ENCODE measurements at regions not wholly inside any gene's neighbourhood (a gene's known extent, or its start where the extent isn't known, plus 50 kb on each side); places are given as distances from the start of the nearest gene placed in this dataset.

DNA sequence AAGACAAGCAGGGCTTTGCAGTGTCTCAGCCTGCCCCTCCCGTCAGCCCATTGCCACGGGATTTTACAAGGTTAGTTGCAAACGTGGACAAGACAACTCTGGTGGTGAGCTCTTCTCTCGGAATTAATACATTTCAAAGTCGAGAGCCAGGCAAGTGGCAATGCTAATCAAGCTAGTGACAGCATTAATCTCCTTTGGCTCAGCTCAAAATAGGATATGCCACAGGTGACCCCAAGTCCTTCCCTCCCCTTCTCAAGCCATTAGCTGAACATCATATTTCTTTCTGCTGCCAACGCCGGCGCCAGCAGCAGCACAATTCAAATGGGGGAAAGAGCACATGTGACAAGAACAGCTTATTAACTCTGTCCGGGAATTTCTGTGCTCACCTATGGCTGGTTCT is 190.1 kb downstream of the ATPSCKMT start:
- Histone ChIP-seq H3K27me3 (ENCODE audit: control insufficient read depth, insufficient read depth, low read length) (peaks cover 3% of the 10 kb centered on the region; the same call in 1 of the 2 replicates), H3K36me3 (ENCODE audit: control insufficient read depth, insufficient read depth, low read length) (no peaks in the 10 kb centered on the region), H3K4me3 (ENCODE audit: low read depth, low read length) (no peak overlapping the region)
- TF ChIP-seq, protein P1, sequence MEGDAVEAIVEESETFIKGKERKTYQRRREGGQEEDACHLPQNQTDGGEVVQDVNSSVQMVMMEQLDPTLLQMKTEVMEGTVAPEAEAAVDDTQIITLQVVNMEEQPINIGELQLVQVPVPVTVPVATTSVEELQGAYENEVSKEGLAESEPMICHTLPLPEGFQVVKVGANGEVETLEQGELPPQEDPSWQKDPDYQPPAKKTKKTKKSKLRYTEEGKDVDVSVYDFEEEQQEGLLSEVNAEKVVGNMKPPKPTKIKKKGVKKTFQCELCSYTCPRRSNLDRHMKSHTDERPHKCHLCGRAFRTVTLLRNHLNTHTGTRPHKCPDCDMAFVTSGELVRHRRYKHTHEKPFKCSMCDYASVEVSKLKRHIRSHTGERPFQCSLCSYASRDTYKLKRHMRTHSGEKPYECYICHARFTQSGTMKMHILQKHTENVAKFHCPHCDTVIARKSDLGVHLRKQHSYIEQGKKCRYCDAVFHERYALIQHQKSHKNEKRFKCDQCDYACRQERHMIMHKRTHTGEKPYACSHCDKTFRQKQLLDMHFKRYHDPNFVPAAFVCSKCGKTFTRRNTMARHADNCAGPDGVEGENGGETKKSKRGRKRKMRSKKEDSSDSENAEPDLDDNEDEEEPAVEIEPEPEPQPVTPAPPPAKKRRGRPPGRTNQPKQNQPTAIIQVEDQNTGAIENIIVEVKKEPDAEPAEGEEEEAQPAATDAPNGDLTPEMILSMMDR (IDR thresholded peaks at IDR 0.05; ENCODE audit: insufficient read depth, low read depth, low read length): no peak
- CTCF ChIA-PET: interaction anchor here (1.0 to 1.7 kb wide), 3 partner anchors 10 to 225 kb away, joined by 3 to 6 read pairs (median 3); no protein-coding TSS in a partner anchor
- DNase-seq (ENCODE audit: low read depth): no peak
- POLR2A ChIA-PET: no interaction called here

DNA sequence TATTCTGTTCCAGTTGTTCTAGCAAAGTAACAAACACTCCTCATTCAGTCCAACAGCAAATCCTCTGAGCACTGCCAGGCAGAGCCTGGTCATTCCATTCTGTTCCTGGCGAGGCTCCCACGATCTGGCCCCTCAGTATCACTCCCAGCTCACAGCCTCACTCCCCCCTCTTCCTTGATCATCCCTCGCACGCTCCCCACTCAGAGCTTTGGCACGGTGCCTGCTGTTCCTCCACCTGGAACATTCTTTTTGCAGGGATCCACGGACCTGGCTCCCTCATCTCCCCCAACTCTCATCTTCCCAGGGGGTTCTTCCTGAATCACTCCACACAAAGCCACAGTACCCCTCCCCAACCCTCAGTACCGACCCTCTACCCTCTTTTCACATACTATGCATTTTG is 192.3 kb downstream of the ATPSCKMT start:
- Histone ChIP-seq H3K36me3 (ENCODE audit: control insufficient read depth, insufficient read depth, low read length) (no peaks in the 10 kb centered on the region), H3K4me3 (ENCODE audit: low read depth, low read length) (no peak overlapping the region), H3K27me3 (ENCODE audit: control insufficient read depth, insufficient read depth, low read length) (peaks cover 3% of the 10 kb centered on the region; the same call in 1 of the 2 replicates)
- no peak for DNase-seq (ENCODE audit: low read depth)
- TF ChIP-seq, protein P1 (IDR thresholded peaks at IDR 0.05; ENCODE audit: insufficient read depth, low read depth, low read length): no peak
- CTCF ChIA-PET: interaction anchor here (1.3 kb wide), 1 partner anchor 9 kb away, joined by 4 read pairs; no protein-coding TSS in a partner anchor
- POLR2A ChIA-PET: no interaction called here

- peaks cover 3% of the 10 kb centered on the region; the same call in 1 of the 2 replicates for H3K27me3 ChIP-seq (ENCODE audit: control insufficient read depth, insufficient read depth, low read length)
- H3K36me3 ChIP-seq (ENCODE audit: control insufficient read depth, insufficient read depth, low read length): no peaks in the 10 kb centered on the region
- ChIA-PET POLR2A (no interaction called here), CTCF (interaction anchor here (1.3 kb wide), 1 partner anchor 10 kb away, joined by 4 read pairs; no protein-coding TSS in a partner anchor)
- TF ChIP-seq, protein P1 (IDR thresholded peaks at IDR 0.05; ENCODE audit: insufficient read depth, low read depth, low read length): no peak
- no peak for DNase-seq (ENCODE audit: low read depth)
- H3K4me3 ChIP-seq (ENCODE audit: low read depth, low read length): no peak overlapping the region
Measured at GRCh38 chr5:10056228-10056760, 193.4 kb downstream of the ATPSCKMT start.

- ChIA-PET POLR2A (interaction anchor here (0.9 to 1.0 kb wide), 2 partner anchors 22 to 502 kb away, joined by 3 read pairs; no protein-coding TSS in a partner anchor), CTCF (interaction anchor here (1.0 to 1.4 kb wide), 3 partner anchors 9 to 22 kb away, joined by 3 to 4 read pairs (median 3); no protein-coding TSS in a partner anchor)
- Histone ChIP-seq H3K4me3 (ENCODE audit: low read depth, low read length) (no peak overlapping the region), H3K36me3 (ENCODE audit: control insufficient read depth, insufficient read depth, low read length) (no peaks in the 10 kb centered on the region), H3K27me3 (ENCODE audit: control insufficient read depth, insufficient read depth, low read length) (no peaks in the 10 kb centered on the region)
- peak; percentile 74 for DNase-seq (ENCODE audit: low read depth)
- TF ChIP-seq, protein P1 (IDR thresholded peaks at IDR 0.05; ENCODE audit: insufficient read depth, low read depth, low read length): no peak
Measured at GRCh38 chr5:10049858-10050455, 199.7 kb downstream of the ATPSCKMT start.

- POLR2A ChIA-PET: no interaction called here
- DNase-seq (ENCODE audit: low read depth): no peak
Measured at GRCh38 chr5:10046676-10047075, 203.0 kb downstream of the ATPSCKMT start.

More at GRCh38 chr5:10046676-10047075, 203.0 kb downstream of the ATPSCKMT start:
- Histone ChIP-seq H3K4me3 (ENCODE audit: low read depth, low read length) (no peak overlapping the region), H3K27me3 (ENCODE audit: control insufficient read depth, insufficient read depth, low read length) (no peaks in the 10 kb centered on the region), H3K36me3 (ENCODE audit: control insufficient read depth, insufficient read depth, low read length) (no peaks in the 10 kb centered on the region)
- CTCF ChIA-PET: interaction anchor here (1.1 kb wide), 1 partner anchor 17 kb away, joined by 4 read pairs; no protein-coding TSS in a partner anchor
- TF ChIP-seq, protein P1 (IDR thresholded peaks at IDR 0.05; ENCODE audit: insufficient read depth, low read depth, low read length): no peak
